Lower leg skin (tissue), 4 donors: ENCODE measurements at regions not wholly inside any gene's neighbourhood (a gene's known extent, or its start where the extent isn't known, plus 50 kb on each side); places are given as distances from the start of the nearest gene placed in this dataset.

Experiments
- DNase-seq, 2 donors: peaks; one replicate each; pipeline ENCODE4 v3.0.0-alpha.2; 2019; ENCODE audit warnings: low spot score in 2 of 2
- H3K4me3 ChIP-seq: fragments of 200-600 bp; sonication (generic); 2 replicates; pipeline ENCODE4 v1.5.1; 2017; ENCODE audit warnings: mild to moderate bottlenecking, low read depth; ENCODE audit not compliant: poor library complexity, severe bottlenecking
- POLR2A ChIP-seq, 2 donors: fragments of 450-650 bp; IDR thresholded peaks; one replicate each; pipeline ENCODE4 v1.6.1; 2016 to 2017; ENCODE audit warnings: antibody characterized with exemption in 2 of 2, mild to moderate bottlenecking in 1 of 2, moderate library complexity in 1 of 2
- WGBS, 2 donors: methylation state at CpG; one replicate each; pipeline ENCODE4 v1.1.5; 2018; 5-methylcytosine and 5-hydroxymethylcytosine counted together
- intact Hi-C: fragments of 100-400 bp; cut with DNase I; formaldehyde crosslinking; loops from one replicate; pipeline ENCODE4 v1.15.0; 2023; ENCODE audit warnings: low total_unique reads
- TF ChIP-seq, protein P1 (sequence below), 3 donors: fragments of 450-650 bp; IDR thresholded peaks; one replicate each; pipeline ENCODE4 v1.5.1; 2016; ENCODE audit warnings: antibody characterized with exemption in 3 of 3, mild to moderate bottlenecking in 3 of 3, moderate library complexity in 2 of 3

DNA sequence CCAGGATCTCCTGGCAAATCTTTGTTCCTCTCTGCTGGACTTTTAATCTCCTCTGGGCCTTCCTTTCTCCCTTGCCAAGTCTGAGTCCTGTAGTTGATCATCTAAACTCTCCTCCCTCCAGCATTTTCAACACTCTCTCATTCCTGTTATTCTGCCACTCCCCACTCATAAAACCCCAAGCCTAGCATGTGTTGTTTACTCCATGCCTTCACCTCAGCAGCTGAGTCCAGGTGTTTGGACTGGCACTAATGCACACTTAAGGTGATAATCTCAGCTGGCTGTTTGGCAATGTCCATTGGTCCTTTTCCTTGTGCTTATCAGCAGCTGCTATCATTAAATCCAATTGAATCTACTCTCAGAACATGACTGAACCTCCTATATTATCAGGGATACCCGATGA, 876.8 kb upstream of the TENM4 start:
- H3K4me3 ChIP-seq: no peak overlapping the region
- WGBS, 2 donors: 96% methylated on average over 1 of the region's 1 CpG
- intact Hi-C loops: no loop called here
- DNase-seq: no peak
- no peak for TF ChIP-seq POLR2A (IDR thresholded peaks at IDR 0.05)
- TF ChIP-seq, protein P1, sequence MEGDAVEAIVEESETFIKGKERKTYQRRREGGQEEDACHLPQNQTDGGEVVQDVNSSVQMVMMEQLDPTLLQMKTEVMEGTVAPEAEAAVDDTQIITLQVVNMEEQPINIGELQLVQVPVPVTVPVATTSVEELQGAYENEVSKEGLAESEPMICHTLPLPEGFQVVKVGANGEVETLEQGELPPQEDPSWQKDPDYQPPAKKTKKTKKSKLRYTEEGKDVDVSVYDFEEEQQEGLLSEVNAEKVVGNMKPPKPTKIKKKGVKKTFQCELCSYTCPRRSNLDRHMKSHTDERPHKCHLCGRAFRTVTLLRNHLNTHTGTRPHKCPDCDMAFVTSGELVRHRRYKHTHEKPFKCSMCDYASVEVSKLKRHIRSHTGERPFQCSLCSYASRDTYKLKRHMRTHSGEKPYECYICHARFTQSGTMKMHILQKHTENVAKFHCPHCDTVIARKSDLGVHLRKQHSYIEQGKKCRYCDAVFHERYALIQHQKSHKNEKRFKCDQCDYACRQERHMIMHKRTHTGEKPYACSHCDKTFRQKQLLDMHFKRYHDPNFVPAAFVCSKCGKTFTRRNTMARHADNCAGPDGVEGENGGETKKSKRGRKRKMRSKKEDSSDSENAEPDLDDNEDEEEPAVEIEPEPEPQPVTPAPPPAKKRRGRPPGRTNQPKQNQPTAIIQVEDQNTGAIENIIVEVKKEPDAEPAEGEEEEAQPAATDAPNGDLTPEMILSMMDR (IDR thresholded peaks at IDR 0.05): no peak

GRCh38 chr11:80315200-80315599, 874.4 kb upstream of the TENM4 start:
- WGBS, 2 donors: 26 to 30% methylated on average over 2 of the region's 2 CpGs
- DNase-seq: no peak
- intact Hi-C loops: no loop called here
- no peak overlapping the region for H3K4me3 ChIP-seq
- TF ChIP-seq, protein P1 (IDR thresholded peaks at IDR 0.05): no peak
- no peak for TF ChIP-seq POLR2A (IDR thresholded peaks at IDR 0.05)

- no peak for DNase-seq
- no peak for TF ChIP-seq POLR2A (IDR thresholded peaks at IDR 0.05)
- TF ChIP-seq, protein P1 (IDR thresholded peaks at IDR 0.05): no peak
- H3K4me3 ChIP-seq: no peak overlapping the region
- intact Hi-C loops: loop anchor here (5.0 kb wide), 1 partner anchor 513 kb away; no protein-coding TSS in a partner anchor
Measured at GRCh38 chr11:80309301-80309700, 868.5 kb upstream of the TENM4 start.

DNA sequence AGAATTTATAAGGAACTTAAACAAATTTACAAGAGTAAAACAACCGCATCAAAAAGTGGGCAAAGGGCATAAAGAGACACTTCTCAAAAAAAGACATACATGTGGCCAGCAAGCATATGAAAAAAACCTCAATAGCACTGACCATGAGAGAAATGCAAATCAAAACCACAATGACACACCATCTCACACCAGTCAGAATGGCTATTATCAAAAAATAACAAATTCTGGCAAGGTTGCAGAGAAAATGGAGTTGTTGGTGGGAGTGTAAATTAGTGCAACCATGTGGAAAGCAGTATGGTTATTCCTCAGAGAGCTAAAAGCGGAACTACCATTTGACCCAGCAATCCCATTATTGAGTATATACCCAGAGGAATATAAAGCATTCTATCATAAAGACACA, 866.8 kb upstream of the TENM4 start:
- intact Hi-C loops: loop anchor here (5.0 kb wide), 1 partner anchor 515 kb away; no protein-coding TSS in a partner anchor
- WGBS, 2 donors: 95% methylated on average over 2 of the region's 2 CpGs
- H3K4me3 ChIP-seq: no peak overlapping the region
- DNase-seq: no peak
- TF ChIP-seq, protein P1 (IDR thresholded peaks at IDR 0.05): no peak
- no peak for TF ChIP-seq POLR2A (IDR thresholded peaks at IDR 0.05)

DNA sequence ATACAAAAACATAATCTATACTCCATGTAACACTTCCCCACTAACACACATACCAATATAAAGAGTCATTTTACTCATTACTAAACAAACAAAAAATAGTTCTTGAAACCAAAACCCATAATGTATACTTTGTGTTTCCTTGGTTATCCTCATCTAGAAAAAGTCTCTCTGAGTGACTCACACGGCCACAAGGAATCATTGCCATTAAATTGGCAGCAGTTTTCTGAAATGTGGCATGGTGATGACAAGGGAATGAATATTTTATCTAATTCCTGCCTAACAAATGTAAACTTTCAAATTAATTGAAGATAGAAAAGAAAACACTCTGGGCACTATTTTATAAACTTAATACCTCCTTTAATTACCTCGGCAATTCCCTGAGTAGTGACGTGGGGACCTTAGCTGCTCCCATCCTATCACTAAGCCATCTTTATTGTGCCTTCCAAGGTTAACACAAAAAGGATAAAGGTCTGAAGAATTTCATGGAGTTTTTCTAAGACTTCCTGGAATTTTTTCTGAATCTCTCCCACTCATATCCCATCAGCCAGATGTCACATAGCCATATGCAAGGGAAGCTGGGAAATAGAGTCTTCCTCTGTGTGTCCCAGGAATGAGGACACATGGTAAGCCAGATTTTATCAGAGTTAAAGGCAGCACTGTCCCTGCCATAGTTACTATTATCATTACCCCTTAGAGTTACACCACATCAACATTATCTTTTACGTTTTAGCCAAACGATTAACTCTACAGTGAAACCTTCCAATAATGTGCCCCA, 857.2 kb upstream of the TENM4 start:
- 59 to 63% methylated on average over 5 of the region's 5 CpGs for WGBS, 2 donors
- no peak for DNase-seq
- intact Hi-C loops: no loop called here
- H3K4me3 ChIP-seq: no peak overlapping the region
- no peak for TF ChIP-seq POLR2A (IDR thresholded peaks at IDR 0.05)
- TF ChIP-seq, protein P1 (IDR thresholded peaks at IDR 0.05): no peak

DNA sequence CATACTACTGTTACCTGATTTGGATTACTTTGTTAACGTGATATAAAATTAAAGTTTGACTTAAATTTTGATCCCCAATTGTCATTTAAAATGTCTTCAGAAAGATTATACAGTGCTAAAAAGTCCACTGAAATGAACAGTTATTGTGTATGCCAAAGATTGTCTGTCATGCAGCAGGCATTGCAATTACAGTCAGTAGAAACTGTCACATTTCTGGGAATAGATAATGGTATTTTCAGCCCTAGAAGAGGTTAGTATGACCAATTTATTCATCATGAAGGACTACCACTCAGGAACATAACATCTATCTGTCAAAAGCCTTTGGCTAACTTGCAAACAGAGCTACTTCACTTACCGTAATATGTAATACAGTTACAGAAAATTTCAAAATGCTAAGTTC, 852.5 kb upstream of the TENM4 start:
- H3K4me3 ChIP-seq: no peak overlapping the region
- intact Hi-C loops: no loop called here
- 91 to 92% methylated on average over 2 of the region's 2 CpGs for whole genome bisulfite sequencing, 2 donors
- no peak for DNase-seq
- TF ChIP-seq, protein P1 (IDR thresholded peaks at IDR 0.05): no peak
- no peak for TF ChIP-seq POLR2A (IDR thresholded peaks at IDR 0.05)
